ENCODE measurements at regions not wholly inside any gene's neighbourhood (a gene's known extent, or its start where the extent isn't known, plus 50 kb on each side); places are given as distances from the start of the nearest gene placed in this dataset.

GRCh38 chr14:40394634-40395340, 962.6 kb upstream of the FBXO33 start:
- TF ChIP-seq CTCF (conservative IDR thresholded peaks at IDR 0.05; ENCODE audit: low read depth, low read length): no peak
- H3K4me3 ChIP-seq (ENCODE audit: low read length): no peak overlapping the region
- no peak for DNase-seq (ENCODE audit: low read depth)

GRCh38 chr14:40393143-40393542, 960.9 kb upstream of the FBXO33 start:
- no peak overlapping the region for H3K4me3 ChIP-seq (ENCODE audit: low read length)
- DNase-seq (ENCODE audit: low read depth): no peak
- TF ChIP-seq CTCF (conservative IDR thresholded peaks at IDR 0.05; ENCODE audit: low read depth, low read length): no peak

- no peak for TF ChIP-seq CTCF (conservative IDR thresholded peaks at IDR 0.05; ENCODE audit: low read depth, low read length)
- no peak overlapping the region for H3K4me3 ChIP-seq (ENCODE audit: low read length)
- DNase-seq (ENCODE audit: low read depth): no peak
These were observed 954.2 kb upstream of the FBXO33 start for GRCh38 chr14:40386433-40386832.

GRCh38 chr14:40374221-40374620, 942.0 kb upstream of the FBXO33 start:
- no peak overlapping the region for H3K4me3 ChIP-seq (ENCODE audit: low read length)
- no peak for TF ChIP-seq CTCF (conservative IDR thresholded peaks at IDR 0.05; ENCODE audit: low read depth, low read length)
- no peak for DNase-seq (ENCODE audit: low read depth)

GRCh38 chr14:40371011-40371410, 938.8 kb upstream of the FBXO33 start:
- TF ChIP-seq CTCF (conservative IDR thresholded peaks at IDR 0.05; ENCODE audit: low read depth, low read length): no peak
- H3K4me3 ChIP-seq (ENCODE audit: low read length): no peak overlapping the region

GRCh38 chr14:40368314-40368713, 936.1 kb upstream of the FBXO33 start:
- TF ChIP-seq CTCF (conservative IDR thresholded peaks at IDR 0.05; ENCODE audit: low read depth, low read length): no peak
- DNase-seq (ENCODE audit: low read depth): no peak
- H3K4me3 ChIP-seq (ENCODE audit: low read length): no peak overlapping the region

More at GRCh38 chr14:40371011-40371410, 938.8 kb upstream of the FBXO33 start:
- DNase-seq (ENCODE audit: low read depth): no peak

GRCh38 chr14:40367717-40368116, 935.5 kb upstream of the FBXO33 start:
- TF ChIP-seq CTCF (conservative IDR thresholded peaks at IDR 0.05; ENCODE audit: low read depth, low read length): no peak
- no peak for DNase-seq (ENCODE audit: low read depth)
- H3K4me3 ChIP-seq (ENCODE audit: low read length): no peak overlapping the region
